ENCODE measurements at regions not wholly inside any gene's neighbourhood (a gene's known extent, or its start where the extent isn't known, plus 50 kb on each side); places are given as distances from the start of the nearest gene placed in this dataset.

GRCh38 chr5:6180231-6180872, 198.0 kb downstream of the MED10 start:
- TF ChIP-seq, protein P1, sequence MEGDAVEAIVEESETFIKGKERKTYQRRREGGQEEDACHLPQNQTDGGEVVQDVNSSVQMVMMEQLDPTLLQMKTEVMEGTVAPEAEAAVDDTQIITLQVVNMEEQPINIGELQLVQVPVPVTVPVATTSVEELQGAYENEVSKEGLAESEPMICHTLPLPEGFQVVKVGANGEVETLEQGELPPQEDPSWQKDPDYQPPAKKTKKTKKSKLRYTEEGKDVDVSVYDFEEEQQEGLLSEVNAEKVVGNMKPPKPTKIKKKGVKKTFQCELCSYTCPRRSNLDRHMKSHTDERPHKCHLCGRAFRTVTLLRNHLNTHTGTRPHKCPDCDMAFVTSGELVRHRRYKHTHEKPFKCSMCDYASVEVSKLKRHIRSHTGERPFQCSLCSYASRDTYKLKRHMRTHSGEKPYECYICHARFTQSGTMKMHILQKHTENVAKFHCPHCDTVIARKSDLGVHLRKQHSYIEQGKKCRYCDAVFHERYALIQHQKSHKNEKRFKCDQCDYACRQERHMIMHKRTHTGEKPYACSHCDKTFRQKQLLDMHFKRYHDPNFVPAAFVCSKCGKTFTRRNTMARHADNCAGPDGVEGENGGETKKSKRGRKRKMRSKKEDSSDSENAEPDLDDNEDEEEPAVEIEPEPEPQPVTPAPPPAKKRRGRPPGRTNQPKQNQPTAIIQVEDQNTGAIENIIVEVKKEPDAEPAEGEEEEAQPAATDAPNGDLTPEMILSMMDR (IDR thresholded peaks at IDR 0.05): no peak
- no peak for TF ChIP-seq POLR2A (IDR thresholded peaks at IDR 0.05)
- no peak for TF ChIP-seq POLR2AphosphoS5 (IDR thresholded peaks at IDR 0.05)
